Suprapubic skin (tissue), 4 donors: ENCODE measurements at regions not wholly inside any gene's neighbourhood (a gene's known extent, or its start where the extent isn't known, plus 50 kb on each side); places are given as distances from the start of the nearest gene placed in this dataset.

Source experiments
- CTCF ChIP-seq, 2 donors: fragments of 200-600 bp in 1 of 2; fragments of 450-650 bp in 1 of 2; sonication (generic) in 1 of 2; IDR thresholded peaks; one replicate each; pipeline ENCODE4 v1.5.1; 2016 to 2019; ENCODE audit warnings: antibody characterized with exemption in 2 of 2, mild to moderate bottlenecking in 1 of 2, moderate library complexity in 1 of 2
- EP300 ChIP-seq: sonication (generic); formaldehyde crosslinking; IDR thresholded peaks from one replicate; pipeline ENCODE4 v1.6.1; 2017; ENCODE audit warnings: antibody characterized with exemption
- POLR2AphosphoS5 ChIP-seq, 3 donors: sonication (generic); formaldehyde crosslinking; IDR thresholded peaks; one replicate each; pipeline ENCODE4 v1.6.1; 2017; ENCODE audit warnings: antibody characterized with exemption in 3 of 3

DNA sequence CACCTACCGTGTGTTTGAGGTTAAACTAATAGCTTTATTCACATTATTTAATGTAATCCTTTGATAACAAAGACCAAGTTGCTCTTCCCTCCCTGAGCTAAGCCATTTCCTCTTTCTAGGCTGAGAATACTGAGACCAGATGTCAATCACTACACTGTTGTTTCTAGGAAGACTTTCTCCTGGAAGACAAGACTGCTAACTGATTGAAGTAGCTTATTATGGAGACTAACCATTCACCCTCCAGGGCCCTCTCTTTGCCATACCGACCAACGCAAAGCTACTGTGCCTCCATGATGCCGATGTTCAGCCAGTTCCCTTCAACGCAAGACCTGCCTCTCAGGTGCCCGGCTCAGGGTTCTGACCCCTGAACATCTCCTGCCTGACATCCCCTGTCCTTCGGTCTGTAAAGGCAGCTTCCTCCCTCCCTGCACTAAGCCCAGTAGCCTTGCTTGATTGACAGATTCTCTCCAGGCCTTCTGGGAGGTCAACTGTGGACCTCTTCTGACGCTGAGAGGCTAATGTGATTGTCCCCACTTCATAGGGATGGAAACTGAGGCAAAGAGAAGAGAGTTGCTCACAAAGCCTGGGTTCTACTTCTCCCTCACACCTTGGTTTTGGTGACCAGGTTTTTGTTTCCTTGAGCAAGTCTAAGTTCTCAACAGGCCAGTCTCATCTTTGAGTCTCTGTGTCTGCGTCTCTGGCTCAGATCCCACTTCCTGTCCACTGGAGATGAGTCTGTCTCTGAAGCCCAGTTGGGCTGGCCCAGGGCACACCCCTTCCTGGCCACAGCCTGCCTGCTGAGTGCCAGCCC lies 259.7 kb upstream of the IRX2 start:
- TF ChIP-seq CTCF (IDR thresholded peaks at IDR 0.05) (no peak), EP300 (no peak), POLR2AphosphoS5 (IDR thresholded peaks at IDR 0.05) (no peak)
